CD4-positive, alpha-beta T cell treated with Interleukin-17A for 1 hour (primary cell): ENCODE measurements at regions not wholly inside any gene's neighbourhood (a gene's known extent, or its start where the extent isn't known, plus 50 kb on each side); places are given as distances from the start of the nearest gene placed in this dataset.

ENCODE experiments used
- DNase-seq: peaks from one replicate; pipeline ENCODE4 v3.0.0-alpha.2; 2020

DNA sequence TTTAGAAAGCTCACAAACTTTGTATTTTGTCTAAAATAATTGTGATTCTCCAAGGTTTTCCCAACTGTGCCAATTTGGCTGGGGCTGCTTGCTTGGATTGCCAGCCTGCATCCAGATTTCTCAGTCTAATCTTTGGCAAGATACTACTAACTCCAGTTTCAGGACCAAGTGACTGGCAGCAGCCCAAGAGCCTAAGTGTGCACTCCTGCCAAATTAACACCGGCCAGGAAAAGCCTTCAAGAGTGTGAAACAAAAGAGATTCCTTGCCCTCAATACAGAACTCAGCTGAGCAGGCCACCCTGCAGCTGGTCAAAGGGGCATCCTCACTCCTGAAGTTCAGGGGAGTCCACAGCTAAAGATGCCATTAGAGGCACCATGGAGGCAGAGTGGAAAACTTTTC lies 589.0 kb upstream of the ACVR2A start:
- no peak for DNase-seq

DNA sequence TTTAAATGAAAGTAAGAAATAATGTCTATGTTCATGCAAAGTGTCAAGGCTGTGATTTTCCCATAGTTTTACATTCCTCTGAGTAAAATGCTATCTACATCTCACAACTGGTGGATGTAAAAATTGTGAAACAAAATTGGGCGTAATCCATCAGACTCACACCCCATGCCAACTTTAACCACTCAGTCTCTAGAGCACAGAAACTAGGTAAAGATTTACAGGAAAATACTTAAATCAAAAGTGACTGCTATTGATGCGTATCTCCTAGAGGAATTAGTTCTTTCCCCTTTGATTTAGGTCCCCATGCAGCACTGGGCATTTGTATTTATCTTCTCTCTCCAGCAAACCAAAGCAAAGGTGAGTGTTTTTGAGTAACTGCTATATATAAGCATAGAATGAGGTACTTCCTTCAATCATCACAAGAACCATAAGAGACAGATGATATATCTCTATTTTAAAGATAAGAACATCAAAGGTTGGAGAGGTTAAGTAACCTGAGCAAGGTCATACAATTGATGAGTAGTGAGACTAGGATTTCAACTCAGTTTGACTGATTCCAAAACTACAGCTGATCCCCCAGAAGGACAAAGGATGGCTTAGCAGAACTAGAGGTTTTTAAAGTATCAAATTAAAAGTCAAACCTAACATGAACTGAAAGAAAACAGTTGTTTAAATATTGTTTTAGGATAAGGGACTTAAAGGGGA lies 594.0 kb upstream of the ACVR2A start:
- DNase-seq, result no peak

DNA sequence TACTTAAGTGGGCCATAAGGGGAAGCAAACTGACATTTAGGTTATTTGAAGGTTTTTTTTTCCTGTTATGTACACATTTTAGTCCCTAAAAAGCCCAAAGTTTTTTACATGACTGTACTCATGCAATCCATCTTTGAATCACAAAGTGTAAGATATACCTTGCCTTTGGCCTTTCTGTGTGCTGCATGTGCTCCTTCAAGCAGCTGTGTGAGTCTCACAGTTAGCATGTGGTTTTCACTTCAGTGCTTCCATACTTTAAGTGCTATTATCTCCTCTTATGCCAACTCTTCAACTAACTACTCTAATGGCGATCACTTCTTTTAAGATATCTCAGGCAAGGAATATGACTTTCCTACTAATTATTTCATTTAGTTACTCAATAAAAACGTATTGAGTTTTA lies 597.1 kb upstream of the ACVR2A start:
- no peak for DNase-seq

DNA sequence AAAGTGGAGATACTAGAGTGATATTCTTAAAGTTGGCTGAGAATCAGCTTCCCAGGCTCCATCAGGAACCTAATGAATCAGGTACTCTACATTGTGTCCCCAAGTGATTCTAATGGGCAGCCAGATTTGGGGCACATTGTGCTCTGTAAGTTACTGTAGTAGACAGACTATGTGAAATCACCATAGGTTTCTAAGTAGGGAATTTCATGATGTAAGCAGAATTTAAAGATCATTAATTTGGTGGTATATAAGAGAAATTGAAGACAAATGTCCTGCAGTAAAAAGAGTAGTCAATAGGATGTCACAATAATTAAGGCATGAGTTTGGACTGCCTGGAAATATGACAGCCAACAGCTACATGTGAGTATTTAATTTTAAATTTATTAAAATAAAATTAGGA lies 602.4 kb upstream of the ACVR2A start:
- DNase-seq, result no peak

DNA sequence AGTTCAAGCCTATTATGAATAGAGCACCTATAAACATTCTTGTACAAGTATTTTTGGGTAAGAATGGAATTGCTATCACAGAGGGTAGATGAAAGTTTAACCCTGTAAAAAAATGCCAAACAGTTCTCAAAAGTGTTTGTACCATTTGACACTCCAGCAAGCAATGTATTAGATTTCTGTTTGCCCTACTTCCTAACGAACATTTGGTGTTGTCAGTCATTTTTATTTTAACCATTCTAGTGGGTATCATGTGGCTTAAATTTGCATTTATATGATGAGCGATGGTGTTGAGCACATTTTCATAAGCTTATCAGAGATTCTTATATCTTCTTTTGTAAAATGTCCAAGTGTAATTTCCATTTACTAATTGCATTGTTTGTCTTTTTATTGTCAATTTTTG lies 608.2 kb upstream of the ACVR2A start:
- DNase-seq, result no peak

DNA sequence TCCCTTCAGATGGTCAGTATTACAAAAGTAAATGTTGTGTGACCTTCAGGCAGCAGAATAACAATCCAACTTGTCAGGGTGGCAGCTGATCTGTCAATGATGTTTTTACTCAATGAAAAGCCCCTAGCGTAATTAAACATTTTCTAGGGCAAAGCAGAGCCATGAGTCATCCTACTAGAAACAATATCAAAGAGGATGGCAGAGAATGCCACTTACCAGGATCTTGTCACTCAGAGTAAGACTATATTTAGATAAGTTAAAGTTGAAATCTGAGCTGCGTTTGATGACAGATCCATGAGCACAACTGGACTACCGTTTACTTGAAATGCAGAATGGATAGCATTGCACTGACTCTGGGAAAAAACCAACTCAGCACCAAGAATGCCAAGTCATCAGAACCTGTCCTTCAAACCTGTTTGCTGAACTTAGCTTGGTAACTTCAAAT lies 612.6 kb upstream of the ACVR2A start:
- DNase-seq, result no peak

DNA sequence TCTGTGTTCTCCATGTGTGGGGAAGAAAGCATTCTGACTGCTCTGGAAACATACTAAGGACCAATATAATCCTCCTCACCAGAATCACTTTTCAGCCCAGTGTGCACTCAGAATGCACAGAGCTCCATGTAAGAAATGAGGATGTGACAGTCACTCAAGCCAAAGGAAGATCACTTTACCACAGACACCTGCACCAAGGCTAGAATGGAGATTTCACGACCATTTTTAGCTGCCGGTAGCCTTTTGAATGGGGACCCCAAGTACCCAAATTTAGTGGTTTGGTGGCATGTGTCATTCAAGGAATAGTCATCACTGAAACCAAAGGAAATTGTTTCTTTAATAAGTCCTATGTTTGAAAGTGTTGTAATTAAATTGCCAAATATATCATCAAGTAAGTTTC lies 613.2 kb upstream of the ACVR2A start:
- DNase-seq, result no peak

DNA sequence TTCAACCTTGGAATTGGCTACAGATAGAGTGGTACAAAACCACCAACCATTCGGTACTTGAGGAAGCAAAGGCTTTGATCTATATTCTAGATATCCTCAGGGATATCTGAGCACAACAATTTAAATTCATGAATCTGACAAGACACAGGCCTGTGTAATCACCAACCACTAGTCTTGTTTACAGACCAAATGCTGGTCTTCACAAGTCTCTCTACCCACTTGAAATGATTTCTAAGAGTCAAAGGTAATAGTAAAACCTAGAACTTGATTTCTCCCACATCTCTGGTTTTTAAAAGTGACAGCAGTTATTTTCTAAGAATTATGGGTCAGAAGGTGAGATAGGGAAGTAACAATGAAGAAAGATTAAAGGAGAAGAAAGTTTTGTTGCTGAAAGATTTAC lies 613.7 kb upstream of the ACVR2A start:
- no peak for DNase-seq

DNA sequence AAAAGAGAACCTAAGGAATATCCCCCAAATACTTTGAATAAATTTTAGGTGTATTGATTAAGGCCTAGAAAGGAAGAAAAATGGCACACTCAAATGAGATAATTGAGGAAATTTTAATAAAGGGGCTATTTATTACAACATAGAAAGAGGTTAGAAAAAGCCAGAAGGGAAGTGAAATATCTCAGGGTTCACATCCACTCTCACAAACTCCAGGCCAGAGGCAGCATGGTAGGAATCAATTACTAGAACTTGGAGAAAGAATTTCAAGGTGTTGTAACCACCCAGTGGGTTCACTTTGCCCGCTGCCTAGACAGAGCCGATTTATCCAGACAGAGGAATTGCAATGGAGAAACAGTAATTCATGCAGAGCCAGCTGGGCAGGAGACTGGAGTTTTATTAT lies 617.5 kb upstream of the ACVR2A start:
- DNase-seq, result no peak

DNA sequence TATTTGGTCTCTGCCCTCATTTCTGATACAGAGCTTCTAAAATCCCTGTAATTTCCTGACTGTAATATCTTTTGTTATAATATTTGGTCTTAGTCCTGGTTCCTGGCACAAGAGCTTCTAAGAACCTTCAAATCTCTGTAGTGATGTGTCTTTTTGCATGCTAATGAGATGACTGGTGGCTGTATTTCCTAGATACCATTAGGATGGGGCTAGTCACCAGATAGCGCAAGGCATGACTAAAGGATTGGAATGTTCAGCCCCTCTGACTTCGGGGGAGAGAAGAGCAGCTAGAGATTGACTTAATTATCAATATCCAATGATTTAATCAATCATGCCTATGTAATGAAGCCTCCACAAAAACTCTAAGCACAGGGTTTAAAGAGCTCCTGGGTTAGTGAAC lies 620.8 kb upstream of the ACVR2A start:
- DNase-seq, result no peak

DNA sequence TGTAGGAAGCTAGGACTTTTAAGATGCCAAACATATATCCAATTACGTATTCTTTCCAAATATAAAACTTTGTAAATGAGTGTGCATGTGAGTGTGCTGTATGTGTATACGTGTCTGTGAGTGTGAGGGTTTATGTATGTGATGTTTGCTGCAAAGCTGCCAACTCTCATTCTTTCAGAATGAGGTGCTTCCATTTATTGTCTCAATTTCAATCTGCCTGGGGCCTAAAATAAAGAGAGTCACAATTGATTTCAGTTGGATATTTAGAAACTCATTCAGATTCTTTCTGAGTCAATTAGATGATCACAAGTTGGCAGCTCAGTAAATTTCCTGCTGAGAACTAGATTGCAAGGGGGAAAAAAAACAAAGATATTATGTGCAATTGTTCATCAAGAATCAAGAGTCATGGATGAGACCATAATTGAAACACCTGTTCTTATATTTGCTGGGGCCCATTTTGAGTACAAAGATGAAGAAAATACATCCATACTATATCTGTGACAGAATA lies 621.2 kb upstream of the ACVR2A start:
- no peak for DNase-seq

DNA sequence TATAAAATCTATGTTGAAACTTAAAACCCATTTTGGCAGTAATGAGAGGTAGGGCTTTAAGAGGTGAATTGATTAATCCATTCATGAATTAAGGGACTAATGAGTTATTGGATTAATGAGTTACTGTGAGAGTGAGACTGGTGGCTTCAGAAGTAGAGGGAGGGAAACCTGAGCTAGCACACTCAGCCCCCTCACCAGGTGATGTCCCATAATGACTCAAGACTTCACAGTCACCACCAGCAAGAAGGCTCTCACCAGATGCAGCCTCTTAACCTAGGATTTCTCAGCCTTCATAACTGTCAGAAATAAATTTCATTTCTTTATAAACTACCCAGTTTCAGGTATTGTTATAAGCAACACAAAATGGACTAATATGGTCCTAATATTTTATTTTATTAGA lies 621.7 kb upstream of the ACVR2A start:
- no peak for DNase-seq

DNA sequence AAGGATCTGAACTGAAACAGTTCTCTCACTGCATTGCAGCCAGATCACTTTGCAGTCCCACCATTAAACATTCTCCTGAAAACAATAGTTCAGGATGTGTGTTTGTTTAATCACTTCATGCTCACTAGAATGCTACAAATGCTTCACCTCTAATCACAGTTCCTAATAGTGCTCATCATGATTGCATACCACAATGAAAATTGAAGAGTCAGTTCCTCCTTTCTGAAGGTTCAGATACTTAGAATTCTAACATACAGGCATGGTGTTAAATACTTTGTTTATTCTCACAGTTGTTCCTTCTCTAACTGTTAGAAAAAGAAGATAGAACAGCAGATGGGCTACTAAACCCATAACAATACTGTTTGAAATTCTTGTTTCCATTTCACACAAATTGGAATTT lies 622.3 kb upstream of the ACVR2A start:
- no peak for DNase-seq

DNA sequence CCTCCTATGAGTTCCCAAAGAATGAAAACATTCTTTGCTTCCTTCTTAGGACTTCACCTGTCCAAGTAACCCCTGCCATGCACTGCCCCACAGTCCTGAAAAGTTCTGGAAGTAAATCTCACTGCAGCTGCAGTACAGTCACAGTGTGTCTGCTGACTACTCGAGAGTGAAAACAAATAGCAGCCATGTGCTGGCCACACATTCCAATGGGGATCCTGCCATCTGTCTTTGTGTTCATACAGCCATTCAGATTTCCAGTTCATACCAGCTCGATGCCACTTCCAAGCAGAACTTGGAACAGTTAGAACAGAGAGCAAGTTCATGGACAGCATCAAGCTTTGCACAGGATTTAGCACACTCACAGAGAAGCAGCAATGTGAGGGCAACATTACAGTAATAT lies 629.9 kb upstream of the ACVR2A start:
- no peak for DNase-seq

DNA sequence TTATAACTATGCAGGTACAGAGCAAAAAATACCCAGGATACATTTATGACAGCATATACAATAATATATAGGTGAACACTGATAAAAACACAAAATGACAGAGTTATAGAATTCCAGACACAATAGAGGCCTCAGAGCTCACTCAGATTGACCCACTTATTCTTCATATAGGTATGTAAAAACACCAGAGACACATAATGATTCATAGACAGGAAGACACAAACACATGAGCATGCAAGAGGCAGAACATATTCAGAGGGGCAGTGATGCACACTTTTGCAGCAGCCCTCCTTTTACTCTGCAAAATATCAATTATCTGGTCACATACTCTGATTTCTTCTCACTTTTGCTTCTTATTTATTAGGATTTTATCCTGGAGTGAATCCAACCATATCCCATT lies 633.3 kb upstream of the ACVR2A start:
- no peak for DNase-seq

DNA sequence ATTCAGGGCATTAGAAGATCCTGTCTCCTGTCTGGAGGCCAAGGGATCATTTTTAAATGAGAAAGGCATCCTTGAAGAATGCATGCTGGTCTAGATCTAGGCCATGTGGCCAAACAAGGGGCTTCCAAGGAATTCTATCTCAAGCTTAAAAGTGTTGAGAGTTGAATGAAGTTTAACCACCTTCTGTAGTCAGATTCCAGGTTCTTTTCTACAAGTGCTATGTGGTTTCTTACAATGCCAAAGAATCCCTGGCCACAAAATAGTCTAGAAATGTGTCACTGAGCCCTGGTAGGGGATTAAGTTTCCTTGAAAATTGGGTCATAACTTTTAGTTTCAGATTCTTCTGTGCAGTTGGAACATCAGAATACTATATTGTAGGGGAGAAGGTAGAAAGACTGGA lies 640.7 kb upstream of the ACVR2A start:
- DNase-seq, result no peak

DNA sequence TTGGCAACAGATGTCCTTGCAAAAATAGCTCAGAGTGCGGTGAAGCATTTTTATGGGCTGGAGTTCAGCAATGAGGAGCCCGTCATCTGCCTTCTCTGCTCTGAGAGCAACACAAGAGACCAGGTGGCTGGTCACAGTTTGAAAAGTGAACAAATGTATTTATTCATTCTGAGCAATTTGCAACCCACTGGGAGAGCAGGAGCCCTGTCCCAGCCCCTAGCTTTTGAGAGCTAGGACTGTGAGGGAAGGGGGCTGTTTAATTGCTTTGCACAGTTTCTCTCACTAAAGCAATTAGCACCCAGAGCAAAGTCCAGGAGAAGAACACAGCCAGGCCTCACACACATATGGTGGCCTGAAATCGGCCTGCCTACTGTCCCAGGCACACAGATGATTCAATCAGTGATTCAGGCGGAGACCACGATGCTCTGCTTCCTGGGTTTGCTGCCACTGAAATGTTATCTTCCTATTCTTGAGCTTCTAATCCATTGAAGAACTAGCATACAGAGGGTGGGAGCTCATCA lies 646.1 kb upstream of the ACVR2A start:
- no peak for DNase-seq

DNA sequence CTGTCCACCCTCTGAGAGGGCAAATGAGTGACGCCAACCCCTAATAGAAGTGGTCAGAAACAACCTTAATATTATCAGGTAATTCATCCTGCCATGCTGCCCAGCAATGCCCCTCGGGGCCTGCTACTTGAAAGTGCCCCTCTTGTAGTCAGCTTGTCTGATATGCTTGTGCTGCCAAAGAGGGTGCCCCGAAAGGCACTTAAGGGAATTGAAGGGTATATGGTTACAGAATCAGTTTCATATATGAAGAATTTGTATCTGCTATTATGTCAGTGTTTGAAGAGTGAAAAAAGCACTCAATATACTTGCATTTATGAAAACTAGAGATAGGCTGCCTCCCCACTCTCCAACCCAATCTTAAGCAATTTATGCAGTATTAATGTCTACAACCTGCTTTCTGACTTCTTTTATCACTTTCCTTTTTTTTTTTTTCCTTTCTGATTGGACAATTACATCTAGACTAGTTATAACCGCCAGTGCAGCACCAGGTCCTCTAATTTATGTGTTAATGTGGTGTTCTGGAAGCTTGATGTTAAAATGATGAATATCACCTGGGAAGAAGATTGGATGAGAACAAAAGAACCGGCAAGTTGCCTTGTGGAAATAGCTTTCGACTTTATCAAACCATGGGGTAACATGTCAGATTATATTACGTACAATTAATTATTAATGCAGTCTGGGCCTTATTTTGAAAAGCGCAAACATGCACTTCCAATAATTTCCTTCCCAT lies 646.9 kb upstream of the ACVR2A start:
- no peak for DNase-seq

DNA sequence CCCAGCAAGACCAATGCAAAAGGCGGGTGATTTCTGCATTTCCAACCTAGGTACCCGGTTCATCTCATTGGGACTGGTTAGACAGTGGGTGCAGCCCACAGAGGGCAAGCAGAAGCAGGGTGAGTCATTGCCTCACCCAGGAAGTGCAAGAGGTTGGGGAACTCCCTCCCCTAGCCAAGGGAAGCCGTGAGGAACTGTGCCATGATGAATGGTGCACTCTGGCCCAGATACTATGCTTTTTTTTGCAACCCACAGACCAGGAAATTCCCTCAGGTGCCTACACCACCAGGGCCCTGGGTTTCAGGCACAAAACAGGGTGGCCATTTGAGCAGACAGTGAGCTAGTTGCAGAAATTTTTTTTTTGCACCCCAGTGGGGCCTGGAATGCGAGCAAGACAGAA lies 662.6 kb upstream of the ACVR2A start:
- DNase-seq, result peak; percentile 74

DNA sequence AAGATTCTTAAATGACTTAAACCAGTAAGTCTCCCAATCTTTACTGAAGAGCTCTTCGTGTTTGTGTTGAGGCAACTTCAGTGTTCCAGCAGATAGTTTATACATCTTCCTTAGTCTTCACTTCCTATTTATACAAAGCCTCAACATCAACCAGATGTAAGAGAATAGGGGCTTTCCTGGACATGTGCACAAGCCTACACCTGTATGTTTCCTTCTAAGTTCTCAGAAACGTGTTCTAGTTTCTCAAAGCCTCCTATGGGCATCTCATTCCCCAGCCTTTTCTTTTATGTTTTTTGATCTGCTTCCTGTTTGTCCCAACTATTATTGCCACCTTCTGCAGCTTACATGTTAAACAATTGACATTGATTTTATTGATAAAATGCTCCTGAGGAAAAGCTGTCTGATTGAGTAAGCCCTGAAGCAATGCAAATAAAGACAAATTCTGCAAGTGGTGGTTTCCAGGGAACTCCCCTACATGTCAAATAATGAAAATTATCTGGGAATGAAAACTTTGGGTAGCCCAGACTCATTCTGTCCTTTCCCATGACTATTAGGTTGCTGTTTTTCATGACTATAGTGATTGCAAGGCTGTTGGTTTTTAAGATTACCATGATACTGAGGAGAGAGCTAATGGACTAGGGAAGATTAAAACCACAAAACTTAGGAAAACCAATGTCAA lies 663.3 kb upstream of the ACVR2A start:
- peak; percentile 7 for DNase-seq

DNA sequence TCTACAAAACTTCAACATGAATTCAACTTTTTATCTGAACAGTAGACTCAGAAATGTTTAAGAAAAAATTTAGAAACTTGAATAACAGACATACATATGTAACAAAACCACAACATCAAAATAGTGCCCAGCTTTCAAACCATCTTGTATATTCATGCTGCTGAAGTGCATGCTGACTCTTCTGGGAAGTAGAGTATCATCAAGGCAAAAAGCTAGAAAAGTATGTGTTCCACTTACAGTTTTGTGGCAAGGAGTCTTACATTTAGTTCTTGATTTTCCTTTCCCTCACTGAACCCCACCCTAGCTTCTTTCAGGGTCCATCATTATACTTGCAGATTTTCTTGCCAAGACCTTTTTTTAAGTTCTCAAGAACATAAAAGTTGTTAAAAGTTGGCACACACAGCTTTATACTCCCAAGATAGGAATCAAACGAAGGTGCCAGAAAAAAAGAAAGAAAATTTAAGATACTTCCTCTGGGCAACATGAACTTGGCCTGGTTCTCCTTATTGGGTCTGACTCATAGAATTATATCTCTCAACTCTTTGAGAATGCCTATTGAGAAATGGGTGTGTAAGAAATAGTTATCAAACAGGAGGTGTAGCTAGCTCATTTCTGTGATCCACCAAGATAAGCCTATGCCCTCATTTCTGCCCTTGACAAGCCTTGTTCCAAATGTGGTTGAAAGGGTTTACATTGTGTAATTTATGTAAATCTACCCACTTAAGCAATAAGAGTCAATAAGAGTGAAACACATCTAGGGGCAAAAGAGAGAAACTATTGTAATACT lies 667.6 kb upstream of the ACVR2A start:
- no peak for DNase-seq

DNA sequence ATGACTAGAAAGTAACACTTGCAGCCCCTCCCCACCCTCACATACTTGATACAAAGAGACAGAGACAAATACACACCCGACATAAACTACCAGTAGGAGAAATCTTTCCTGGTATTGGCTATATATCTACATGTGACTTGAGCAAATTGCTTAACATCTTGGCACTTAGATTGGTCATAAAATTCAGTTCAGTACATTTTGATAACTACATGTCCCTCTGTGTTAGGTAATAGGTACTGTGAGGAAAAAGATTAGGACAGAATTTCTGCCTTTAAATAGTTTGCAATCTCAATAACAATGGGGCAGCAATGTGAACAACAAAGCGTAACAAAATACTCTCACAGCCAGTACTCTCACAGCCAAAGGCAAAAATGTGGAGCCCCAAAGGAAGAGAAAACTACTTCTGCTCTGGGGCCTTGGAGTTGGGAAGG lies 670.0 kb upstream of the ACVR2A start:
- DNase-seq, result no peak

DNA sequence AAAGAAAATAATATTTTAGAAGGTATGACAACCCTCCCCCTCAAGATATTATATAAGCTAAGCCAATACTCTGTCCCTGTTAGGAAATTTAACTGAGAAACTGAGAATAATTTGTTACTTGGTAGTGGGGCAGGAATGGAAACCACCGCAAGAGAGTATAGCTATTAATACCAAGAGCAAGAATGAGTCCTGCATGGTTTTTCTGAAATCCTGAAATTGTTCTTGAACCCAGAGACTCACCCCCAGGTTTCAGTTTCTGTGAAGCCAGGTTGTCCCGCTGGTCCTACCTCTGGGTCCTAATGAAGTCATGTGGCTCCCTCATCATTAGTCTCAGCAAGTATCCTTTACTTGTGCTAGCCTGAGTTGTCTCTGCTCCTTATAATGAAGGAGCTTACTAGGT lies 671.0 kb upstream of the ACVR2A start:
- no peak for DNase-seq
